BLaER1 (cell line): ENCODE measurements at regions not wholly inside any gene's neighbourhood (a gene's known extent, or its start where the extent isn't known, plus 50 kb on each side); places are given as distances from the start of the nearest gene placed in this dataset.

Experiments
- H3K27ac ChIP-seq: shearing (Covaris generic); formaldehyde crosslinking; 2 replicates; pipeline ENCODE4 v1.8.1; 2022
- H3K27me3 ChIP-seq: shearing (Covaris generic); formaldehyde crosslinking; 2 replicates; pipeline ENCODE4 v1.8.1; 2022
- H3K36me3 ChIP-seq: shearing (Covaris generic); formaldehyde crosslinking; 2 replicates; pipeline ENCODE4 v1.8.1; 2022
- H3K4me1 ChIP-seq: shearing (Covaris generic); formaldehyde crosslinking; 2 replicates; pipeline ENCODE4 v1.8.1; 2022
- H3K4me2 ChIP-seq: shearing (Covaris generic); formaldehyde crosslinking; 2 replicates; pipeline ENCODE4 v1.8.1; 2022
- H3K4me3 ChIP-seq: shearing (Covaris generic); formaldehyde crosslinking; 2 replicates; pipeline ENCODE4 v1.8.1; 2022
- H3K9ac ChIP-seq: shearing (Covaris generic); formaldehyde crosslinking; 2 replicates; pipeline ENCODE4 v1.8.1; 2022
- H3K9me3 ChIP-seq: shearing (Covaris generic); formaldehyde crosslinking; 2 replicates; pipeline ENCODE4 v1.8.1; 2022
- H4K20me1 ChIP-seq: shearing (Covaris generic); formaldehyde crosslinking; 2 replicates; pipeline ENCODE4 v1.8.1; 2022
- Cebpa-rat ChIP-seq: shearing (Covaris generic); IDR thresholded peaks from 2 replicates; pipeline ENCODE4 v1.8.1; 2022

DNA sequence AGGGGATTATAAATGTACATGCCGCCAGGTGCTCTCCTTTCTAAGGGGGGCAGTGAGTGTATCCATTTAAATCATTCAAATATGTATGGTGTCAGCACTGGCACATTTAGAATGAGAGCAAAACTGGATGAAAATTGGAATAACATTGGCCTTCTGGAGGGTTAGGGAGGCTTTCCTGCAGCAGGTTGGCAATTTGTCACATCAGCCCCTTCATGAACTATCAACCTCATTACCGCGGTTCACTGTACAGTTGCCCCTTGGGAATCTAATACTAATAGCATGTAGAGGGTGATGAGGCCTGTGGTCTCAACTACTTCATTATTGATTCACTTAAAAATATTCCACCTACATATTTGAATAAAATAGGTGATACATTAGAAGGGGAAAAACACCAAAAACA lies 117.9 kb downstream of the PDHA2 start:
- H3K4me3 ChIP-seq: no peak overlapping the region
- H3K9me3 ChIP-seq: no peaks in the 10 kb centered on the region
- no peaks in the 10 kb centered on the region for H3K36me3 ChIP-seq
- no peaks in the 10 kb centered on the region for H3K4me1 ChIP-seq
- H3K9ac ChIP-seq: no peak overlapping the region
- TF ChIP-seq Cebpa-rat: no peak
- no peaks in the 10 kb centered on the region for H4K20me1 ChIP-seq
- no peaks in the 10 kb centered on the region for H3K27me3 ChIP-seq
- H3K27ac ChIP-seq: no peak overlapping the region
- H3K4me2 ChIP-seq: no peak overlapping the region

DNA sequence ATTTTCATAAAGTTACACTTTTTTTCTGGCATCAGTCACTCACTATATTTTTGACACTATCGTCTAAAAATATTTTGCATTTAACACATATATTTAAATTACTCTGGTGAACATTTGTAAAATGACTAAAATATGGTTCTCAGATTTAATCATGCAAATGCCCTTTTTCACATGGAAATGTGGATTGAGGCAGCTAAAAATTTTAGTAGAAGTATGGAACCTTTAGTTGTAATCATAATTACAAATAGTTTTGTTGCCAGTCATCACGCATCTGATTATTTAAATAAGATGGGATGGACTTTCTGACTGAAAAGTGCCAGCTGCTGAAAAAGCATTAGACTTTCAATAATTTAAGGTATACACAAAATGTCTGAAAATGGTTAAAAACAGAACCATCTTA lies 119.3 kb downstream of the PDHA2 start:
- TF ChIP-seq Cebpa-rat: no peak
- Histone ChIP-seq H3K4me1 (no peaks in the 10 kb centered on the region), H3K27me3 (no peaks in the 10 kb centered on the region), H3K27ac (no peak overlapping the region), H3K4me3 (no peak overlapping the region), H3K9me3 (no peaks in the 10 kb centered on the region), H3K9ac (no peak overlapping the region), H4K20me1 (no peaks in the 10 kb centered on the region), H3K4me2 (no peak overlapping the region), H3K36me3 (no peaks in the 10 kb centered on the region)

DNA sequence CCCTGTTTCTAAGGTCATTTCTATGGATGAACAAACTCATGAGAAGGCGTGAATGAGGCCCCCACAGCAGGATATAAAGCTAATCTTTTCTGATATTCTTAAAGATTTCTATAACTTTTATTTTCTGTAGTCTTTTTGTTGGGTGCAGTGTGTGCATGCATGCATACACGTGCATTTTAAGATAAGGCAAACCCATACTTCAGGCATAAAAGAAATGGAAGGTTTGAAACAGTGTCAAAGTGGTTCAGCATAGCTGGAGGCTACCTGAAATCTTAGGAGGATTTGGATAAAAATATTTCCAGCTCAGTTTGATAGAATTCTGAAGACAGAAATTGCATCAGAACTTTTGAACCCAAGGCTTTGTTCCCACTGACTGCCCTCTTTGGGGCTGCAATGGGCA lies 119.7 kb downstream of the PDHA2 start:
- Histone ChIP-seq H3K4me1 (no peaks in the 10 kb centered on the region), H3K4me3 (no peak overlapping the region), H4K20me1 (no peaks in the 10 kb centered on the region), H3K36me3 (no peaks in the 10 kb centered on the region), H3K27me3 (no peaks in the 10 kb centered on the region), H3K9me3 (no peaks in the 10 kb centered on the region), H3K4me2 (no peak overlapping the region), H3K9ac (no peak overlapping the region), H3K27ac (no peak overlapping the region)
- TF ChIP-seq Cebpa-rat: no peak

DNA sequence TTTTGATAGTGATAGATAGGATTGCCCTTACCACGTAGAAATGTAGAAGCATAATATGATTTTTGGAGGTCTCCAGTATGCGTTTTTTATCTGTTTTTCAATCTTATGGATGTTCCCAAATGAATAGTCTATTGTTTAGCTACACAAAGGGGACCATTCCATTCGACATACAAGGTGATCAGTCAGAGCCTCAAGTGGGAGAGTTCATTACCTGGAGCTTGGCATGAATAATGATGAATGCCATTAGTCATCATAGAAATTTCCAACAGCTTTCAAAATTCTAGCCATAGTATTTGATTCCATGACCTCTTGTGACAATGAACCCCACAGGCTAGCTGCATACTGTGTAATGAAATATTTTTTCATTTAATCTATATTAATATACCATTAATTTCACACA lies 123.6 kb downstream of the PDHA2 start:
- no peak for TF ChIP-seq Cebpa-rat
- no peaks in the 10 kb centered on the region for H3K27me3 ChIP-seq
- no peak overlapping the region for H3K4me2 ChIP-seq
- H3K4me1 ChIP-seq: no peaks in the 10 kb centered on the region
- H3K36me3 ChIP-seq: no peaks in the 10 kb centered on the region
- H3K4me3 ChIP-seq: no peak overlapping the region
- H4K20me1 ChIP-seq: no peaks in the 10 kb centered on the region
- no peak overlapping the region for H3K27ac ChIP-seq
- no peaks in the 10 kb centered on the region for H3K9me3 ChIP-seq
- no peak overlapping the region for H3K9ac ChIP-seq

DNA sequence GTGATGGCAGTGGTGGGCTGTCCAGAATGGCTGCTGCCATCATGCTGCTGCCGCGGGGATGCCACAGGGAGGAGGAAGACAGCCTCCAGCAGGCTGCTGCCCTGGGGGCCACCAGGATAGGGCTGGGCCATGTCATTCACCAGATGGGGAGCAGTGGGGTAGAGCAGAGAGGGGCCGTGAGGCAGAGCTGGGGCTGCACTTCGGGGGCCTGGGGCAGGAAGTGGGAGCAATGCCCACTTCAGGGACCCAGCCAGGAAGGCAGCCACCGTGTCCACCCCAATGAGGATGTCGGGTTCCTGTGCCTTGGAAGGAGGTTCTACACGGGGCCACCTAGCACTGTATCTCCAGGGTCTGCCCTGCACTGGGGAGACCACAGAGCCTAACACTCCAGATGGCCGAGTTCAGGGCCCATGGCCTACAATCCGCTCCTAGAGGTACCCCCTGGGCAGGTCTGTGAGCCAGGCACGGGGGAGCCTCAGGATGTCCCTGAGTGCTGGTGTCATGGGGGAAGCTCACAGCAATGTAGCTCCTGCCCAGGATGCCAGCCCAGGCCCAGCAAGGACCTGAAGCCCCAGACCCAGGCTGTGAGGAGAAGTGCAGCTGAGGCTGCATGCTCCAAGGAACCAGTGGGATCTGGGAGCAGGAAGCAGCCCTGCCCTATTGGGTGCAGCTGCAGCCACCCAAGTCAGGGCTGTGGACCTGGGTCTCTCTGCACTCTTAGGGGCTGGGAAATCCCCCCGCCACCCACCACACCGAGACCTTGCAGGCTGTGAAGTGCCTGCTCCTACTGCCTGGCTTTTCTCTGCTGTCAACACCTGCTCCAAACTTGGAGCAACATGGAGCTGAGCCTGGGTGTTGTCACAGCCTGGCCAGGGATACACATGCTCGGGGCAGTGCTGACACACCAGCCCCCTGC lies 140.3 kb downstream of the PDHA2 start:
- H3K27me3 ChIP-seq: no peaks in the 10 kb centered on the region
- no peaks in the 10 kb centered on the region for H3K36me3 ChIP-seq
- TF ChIP-seq Cebpa-rat: no peak
- H3K9me3 ChIP-seq: peaks cover 25% of the 10 kb centered on the region
- no peak overlapping the region for H3K4me2 ChIP-seq
- no peaks in the 10 kb centered on the region for H4K20me1 ChIP-seq
- H3K4me3 ChIP-seq: no peak overlapping the region
- H3K27ac ChIP-seq: no peak overlapping the region
- H3K9ac ChIP-seq: no peak overlapping the region
- peaks cover 4% of the 10 kb centered on the region; the same call in 1 of the 2 replicates for H3K4me1 ChIP-seq

- Histone ChIP-seq H3K27ac (no peak overlapping the region), H4K20me1 (no peaks in the 10 kb centered on the region), H3K9me3 (peaks cover 25% of the 10 kb centered on the region), H3K4me3 (no peak overlapping the region), H3K9ac (no peak overlapping the region), H3K4me1 (peaks cover 5% of the 10 kb centered on the region; the same call in 1 of the 2 replicates), H3K36me3 (no peaks in the 10 kb centered on the region), H3K27me3 (no peaks in the 10 kb centered on the region), H3K4me2 (no peak overlapping the region)
- no peak for TF ChIP-seq Cebpa-rat
Observed at GRCh38 chr4:95980877-95981360, 141.0 kb downstream of the PDHA2 start.

DNA sequence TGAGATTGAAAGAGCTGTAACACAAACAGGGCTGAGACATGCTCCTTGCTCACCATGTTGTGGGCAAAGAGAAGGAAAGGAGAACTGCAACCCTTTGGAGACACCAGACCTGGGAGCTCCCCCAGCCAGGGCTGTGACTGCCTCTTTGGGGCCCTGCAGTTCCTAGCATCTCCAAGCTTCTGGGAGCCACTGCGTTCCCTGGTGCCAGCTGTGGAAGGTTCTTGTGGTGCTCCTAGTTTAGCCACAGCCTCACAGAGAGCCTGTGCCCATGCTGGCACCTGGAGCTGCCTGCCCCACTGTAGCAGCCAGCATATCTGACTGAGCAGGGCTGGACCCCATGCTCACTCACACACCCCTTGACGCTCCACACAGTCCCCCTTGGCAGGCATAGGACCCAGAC lies 141.7 kb downstream of the PDHA2 start:
- no peaks in the 10 kb centered on the region for H4K20me1 ChIP-seq
- no peak overlapping the region for H3K4me2 ChIP-seq
- H3K9ac ChIP-seq: no peak overlapping the region
- H3K27me3 ChIP-seq: no peaks in the 10 kb centered on the region
- peaks cover 25% of the 10 kb centered on the region for H3K9me3 ChIP-seq
- no peak for TF ChIP-seq Cebpa-rat
- H3K36me3 ChIP-seq: no peaks in the 10 kb centered on the region
- no peak overlapping the region for H3K4me3 ChIP-seq
- peaks cover 5% of the 10 kb centered on the region; the same call in 1 of the 2 replicates for H3K4me1 ChIP-seq
- H3K27ac ChIP-seq: no peak overlapping the region

- Histone ChIP-seq H3K27me3 (no peaks in the 10 kb centered on the region), H3K9me3 (peaks cover 25% of the 10 kb centered on the region), H3K4me1 (peaks cover 5% of the 10 kb centered on the region; the same call in 1 of the 2 replicates), H4K20me1 (no peaks in the 10 kb centered on the region), H3K4me2 (no peak overlapping the region), H3K9ac (no peak overlapping the region), H3K27ac (no peak overlapping the region), H3K36me3 (no peaks in the 10 kb centered on the region), H3K4me3 (no peak overlapping the region)
- no peak for TF ChIP-seq Cebpa-rat
Observed at GRCh38 chr4:95982516-95982915, 142.6 kb downstream of the PDHA2 start.

DNA sequence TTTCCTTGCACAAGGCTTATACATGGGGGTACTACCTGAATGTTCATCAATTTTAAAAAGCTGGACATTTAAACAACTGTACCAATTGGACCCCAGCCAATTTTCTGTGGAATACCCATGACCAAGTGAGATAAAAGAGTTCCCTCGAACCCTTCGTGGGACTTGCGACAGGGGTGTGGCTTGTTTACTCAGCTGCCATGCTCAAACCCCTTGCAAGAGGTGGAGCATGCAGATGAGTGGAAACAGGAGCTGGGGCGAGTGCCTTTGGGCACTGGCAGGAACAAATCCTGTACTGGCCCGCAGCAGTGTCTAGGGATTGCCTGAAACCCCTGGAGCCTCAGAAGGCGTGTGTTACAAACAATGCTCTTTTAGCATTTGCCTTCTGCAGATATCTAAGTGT lies 144.2 kb downstream of the PDHA2 start:
- Histone ChIP-seq H3K27me3 (no peaks in the 10 kb centered on the region), H3K4me1 (peaks cover 5% of the 10 kb centered on the region; the same call in 1 of the 2 replicates), H4K20me1 (no peaks in the 10 kb centered on the region), H3K9me3 (peaks cover 25% of the 10 kb centered on the region), H3K4me3 (no peak overlapping the region), H3K27ac (no peak overlapping the region), H3K9ac (no peak overlapping the region), H3K4me2 (no peak overlapping the region), H3K36me3 (no peaks in the 10 kb centered on the region)
- no peak for TF ChIP-seq Cebpa-rat

DNA sequence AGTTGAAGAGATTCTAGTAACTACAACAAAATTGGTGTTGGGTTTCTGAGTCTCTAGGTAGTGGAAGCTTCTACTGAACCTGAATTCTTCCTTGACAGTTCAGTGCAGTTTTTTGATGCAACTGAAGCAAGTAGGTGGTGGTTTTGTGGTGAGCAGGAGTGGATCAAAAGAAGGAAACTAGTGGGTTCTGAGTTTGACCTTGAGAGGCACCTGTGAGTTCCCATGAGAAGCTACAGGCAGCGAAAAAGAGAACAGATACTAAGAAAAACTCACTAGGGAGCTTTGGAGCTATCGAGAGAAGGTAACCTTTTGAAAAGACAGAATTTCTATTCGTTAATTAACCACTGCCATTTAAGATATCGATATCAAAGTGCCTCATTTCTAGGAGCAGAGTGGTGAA lies 145.2 kb downstream of the PDHA2 start:
- Histone ChIP-seq H3K27ac (no peak overlapping the region), H3K4me3 (no peak overlapping the region), H3K4me1 (peaks cover 5% of the 10 kb centered on the region; the same call in 1 of the 2 replicates), H3K9me3 (peaks cover 21% of the 10 kb centered on the region), H3K27me3 (no peaks in the 10 kb centered on the region), H3K9ac (no peak overlapping the region), H3K4me2 (no peak overlapping the region), H4K20me1 (no peaks in the 10 kb centered on the region), H3K36me3 (no peaks in the 10 kb centered on the region)
- TF ChIP-seq Cebpa-rat: no peak
